SU-DHL-6 (cell line): ENCODE measurements at regions not wholly inside any gene's neighbourhood (a gene's known extent, or its start where the extent isn't known, plus 50 kb on each side); places are given as distances from the start of the nearest gene placed in this dataset.

Source experiments
- H2AFZ ChIP-seq: fragments of 200-600 bp; sonication (generic); 2 replicates; pipeline ENCODE4 v1.6.1; 2014; ENCODE audit warnings: low read depth, mild to moderate bottlenecking, moderate library complexity, mixed read lengths, antibody characterized with exemption, low read length; ENCODE audit not compliant: severe bottlenecking
- H3F3A ChIP-seq: fragments of 200-600 bp; shearing (Covaris generic); 2 replicates; pipeline ENCODE4 v1.6.0; 2016; ENCODE audit warnings: antibody characterized with exemption, mild to moderate bottlenecking; ENCODE audit not compliant: insufficient read depth
- H3K27ac ChIP-seq: fragments of 200-600 bp; sonication (generic); 2 replicates; pipeline ENCODE4 v1.5.1; 2016; ENCODE audit warnings: low read depth, mild to moderate bottlenecking, low read length, moderate library complexity, mixed read lengths
- H3K27me3 ChIP-seq: fragments of 200-600 bp; sonication (generic), shearing (Covaris generic); 2 replicates; pipeline ENCODE4 v1.6.0; 2014; ENCODE audit warnings: mild to moderate bottlenecking, low read length
- H3K36me3 ChIP-seq: fragments of 200-600 bp; sonication (generic); 2 replicates; pipeline ENCODE4 v1.6.1; 2014; ENCODE audit warnings: mild to moderate bottlenecking, low read length, mixed read lengths
- H3K4me2 ChIP-seq: fragments of 300-600, 200-600 bp; shearing (Covaris generic), sonication (generic); 2 replicates; pipeline ENCODE4 v1.6.0; 2014; ENCODE audit warnings: low read length, low read depth, mild to moderate bottlenecking; ENCODE audit not compliant: poor library complexity, severe bottlenecking
- H3K4me3 ChIP-seq: fragments of 200-600 bp; sonication (generic); 2 replicates; pipeline ENCODE4 v1.5.1; 2014; ENCODE audit warnings: antibody characterized with exemption, low read length, mild to moderate bottlenecking, mixed read lengths; ENCODE audit not compliant: insufficient read depth, poor library complexity, severe bottlenecking
- H3K79me2 ChIP-seq: fragments of 200-600 bp; sonication (generic); 2 replicates; pipeline ENCODE4 v1.6.1; 2014; ENCODE audit warnings: mild to moderate bottlenecking, low read length, moderate library complexity; ENCODE audit not compliant: insufficient read depth
- H3K9ac ChIP-seq: fragments of 200-600 bp; sonication (generic); 2 replicates; pipeline ENCODE4 v1.7.0; 2014; ENCODE audit warnings: mild to moderate bottlenecking, low read length
- H3K9me2 ChIP-seq: fragments of 200-600 bp; sonication (generic); replicated peaks from 2 replicates; pipeline ENCODE4 v1.6.1; 2014; ENCODE audit warnings: low read length; ENCODE audit not compliant: insufficient read depth
- H3K9me3 ChIP-seq: fragments of 200-600 bp; sonication (generic); 2 replicates; pipeline ENCODE4 v1.6.1; 2014; ENCODE audit warnings: low read length, mixed read lengths; ENCODE audit not compliant: insufficient read depth
- H4K20me1 ChIP-seq: fragments of 200-600 bp; sonication (generic); 2 replicates; pipeline ENCODE4 v1.6.1; 2014; ENCODE audit warnings: low read depth, mild to moderate bottlenecking, antibody characterized with exemption, low read length, moderate library complexity, mixed read lengths
- CTCF ChIP-seq: fragments of 200-600 bp; sonication (generic); IDR thresholded peaks from one replicate; pipeline ENCODE4 v1.5.1; 2017; ENCODE audit warnings: antibody characterized with exemption, mild to moderate bottlenecking, low read length, moderate library complexity; ENCODE audit not compliant: insufficient read depth, poor library complexity, severe bottlenecking
- EZH2phosphoT487 ChIP-seq: fragments of 200-600 bp; sonication (generic), shearing (Covaris generic); conservative IDR thresholded peaks from 2 replicates; pipeline ENCODE4 v1.6.1; 2018; ENCODE audit warnings: mild to moderate bottlenecking, antibody characterized with exemption, low read length, moderate library complexity, mixed read lengths

DNA sequence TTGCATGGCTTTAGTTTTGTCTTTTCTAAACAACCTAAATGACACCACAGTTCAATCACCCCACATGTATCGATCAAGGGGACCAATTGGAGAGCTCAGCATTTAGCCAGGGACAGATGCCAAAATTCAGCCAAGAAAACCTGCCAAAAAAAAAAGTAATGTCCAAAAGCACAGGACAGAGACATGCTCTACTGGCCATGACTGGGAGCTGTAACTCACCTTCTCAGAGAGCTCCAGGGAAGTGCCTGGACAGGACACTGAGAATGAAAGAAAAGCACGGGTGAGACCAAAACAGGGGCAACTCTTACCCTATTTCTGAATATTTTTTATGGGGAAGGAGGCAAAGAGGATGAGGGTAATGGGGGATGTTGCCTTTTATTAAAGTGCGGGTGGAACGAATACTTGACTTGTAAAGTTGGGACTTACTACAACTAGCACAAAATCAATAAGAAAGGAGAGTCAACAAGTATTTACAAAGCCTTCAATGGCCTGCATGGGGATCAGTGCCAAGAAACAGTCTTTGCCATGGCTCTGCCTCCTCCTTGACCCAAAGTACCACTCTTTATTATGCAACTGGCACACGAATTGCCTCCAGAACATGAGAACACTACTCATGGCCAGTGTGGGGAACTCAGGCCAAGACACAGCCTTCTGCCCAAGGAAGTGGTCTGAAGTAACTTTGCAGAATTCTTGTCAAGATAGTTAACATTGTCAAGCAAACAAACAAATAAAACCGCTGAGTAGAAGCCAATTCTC lies 72.9 kb upstream of the HK2 start:
- Histone ChIP-seq H4K20me1 (no peaks in the 10 kb centered on the region), H3K9me3 (no peaks in the 10 kb centered on the region), H3K9me2 (no peaks in the 10 kb centered on the region), H2AFZ (no peak overlapping the region), H3K36me3 (no peaks in the 10 kb centered on the region), H3F3A (no peaks in the 10 kb centered on the region), H3K4me3 (no peak overlapping the region), H3K27ac (no peak overlapping the region), H3K9ac (no peak overlapping the region), H3K79me2 (no peaks in the 10 kb centered on the region), H3K27me3 (no peaks in the 10 kb centered on the region), H3K4me2 (no peak overlapping the region)
- TF ChIP-seq CTCF (no peak), EZH2phosphoT487 (no peak)

GRCh38 chr2:74762789-74763188 lies 71.1 kb upstream of the HK2 start:
- Histone ChIP-seq H3K9me3 (no peaks in the 10 kb centered on the region), H3K27ac (no peak overlapping the region), H3K79me2 (no peaks in the 10 kb centered on the region), H3K4me2 (no peak overlapping the region), H3K4me3 (no peak overlapping the region), H3F3A (no peaks in the 10 kb centered on the region), H3K27me3 (no peaks in the 10 kb centered on the region), H2AFZ (no peak overlapping the region), H3K9me2 (no peaks in the 10 kb centered on the region), H3K9ac (no peak overlapping the region), H3K36me3 (no peaks in the 10 kb centered on the region), H4K20me1 (no peaks in the 10 kb centered on the region)
- TF ChIP-seq EZH2phosphoT487 (no peak), CTCF (no peak)

DNA sequence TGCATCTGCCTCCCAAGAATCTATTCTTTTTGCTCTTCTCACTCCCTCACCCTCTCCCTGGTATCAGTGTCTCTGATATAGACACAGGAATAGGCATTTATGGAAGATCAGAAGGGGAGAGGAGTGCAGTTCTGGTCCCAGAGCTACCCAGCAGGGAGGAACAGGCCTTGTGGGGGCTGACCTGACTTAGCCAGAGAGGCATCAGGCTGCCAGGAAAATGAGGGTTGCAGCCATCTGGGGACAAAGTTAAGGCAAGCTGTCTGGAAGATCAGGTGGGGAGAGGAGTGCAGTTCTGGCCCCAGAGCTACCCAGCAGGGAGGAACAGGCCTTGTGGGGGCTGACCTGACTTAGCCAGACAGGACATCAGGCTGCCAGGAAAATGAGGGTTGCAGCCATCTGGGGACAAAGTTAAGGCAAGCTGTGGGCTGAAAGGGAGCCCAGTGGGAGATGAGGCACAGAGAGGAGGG lies 69.9 kb upstream of the HK2 start:
- H3K4me3 ChIP-seq: no peak overlapping the region
- no peaks in the 10 kb centered on the region for H3K9me2 ChIP-seq
- no peak overlapping the region for H3K4me2 ChIP-seq
- H3K27me3 ChIP-seq: no peaks in the 10 kb centered on the region
- H3K36me3 ChIP-seq: no peaks in the 10 kb centered on the region
- no peaks in the 10 kb centered on the region for H3K9me3 ChIP-seq
- H2AFZ ChIP-seq: no peak overlapping the region
- H3K79me2 ChIP-seq: no peaks in the 10 kb centered on the region
- H4K20me1 ChIP-seq: no peaks in the 10 kb centered on the region
- H3F3A ChIP-seq: no peaks in the 10 kb centered on the region
- TF ChIP-seq EZH2phosphoT487 (no peak), CTCF (no peak)
- no peak overlapping the region for H3K9ac ChIP-seq
- H3K27ac ChIP-seq: no peak overlapping the region
